ENCODE measurements at regions not wholly inside any gene's neighbourhood (a gene's known extent, or its start where the extent isn't known, plus 50 kb on each side); places are given as distances from the start of the nearest gene placed in this dataset.
"Not testable (repeated sequence)": the region's sequence is repeated elsewhere in the genome, so short reads cannot be mapped to it uniquely, and the experiment has no call there.

DNA sequence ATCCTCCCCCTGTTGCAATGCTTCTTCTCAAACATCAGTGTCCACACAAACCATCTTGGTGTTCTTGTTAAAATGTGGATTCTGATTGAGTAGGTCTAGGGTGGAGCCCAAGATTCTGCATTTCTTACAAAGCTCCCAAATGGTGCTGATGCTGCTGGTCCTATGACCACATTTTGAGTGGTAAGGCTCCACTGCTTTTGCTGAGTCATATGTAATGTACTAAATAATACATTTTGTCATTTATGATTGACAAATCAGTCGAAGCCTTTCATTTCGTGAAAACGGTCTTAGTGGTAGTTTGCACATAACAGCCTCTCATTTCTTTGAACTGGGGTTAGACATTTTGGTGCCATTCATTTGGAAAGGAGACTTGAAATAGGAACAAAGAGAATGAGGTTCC lies 286.3 kb upstream of the DPP6 start:
- not testable (repeated sequence) for TF ChIP-seq CTCF, POLR2A (IDR thresholded peaks at IDR 0.05)
